ENCODE measurements at regions not wholly inside any gene's neighbourhood (a gene's known extent, or its start where the extent isn't known, plus 50 kb on each side); places are given as distances from the start of the nearest gene placed in this dataset.

DNA sequence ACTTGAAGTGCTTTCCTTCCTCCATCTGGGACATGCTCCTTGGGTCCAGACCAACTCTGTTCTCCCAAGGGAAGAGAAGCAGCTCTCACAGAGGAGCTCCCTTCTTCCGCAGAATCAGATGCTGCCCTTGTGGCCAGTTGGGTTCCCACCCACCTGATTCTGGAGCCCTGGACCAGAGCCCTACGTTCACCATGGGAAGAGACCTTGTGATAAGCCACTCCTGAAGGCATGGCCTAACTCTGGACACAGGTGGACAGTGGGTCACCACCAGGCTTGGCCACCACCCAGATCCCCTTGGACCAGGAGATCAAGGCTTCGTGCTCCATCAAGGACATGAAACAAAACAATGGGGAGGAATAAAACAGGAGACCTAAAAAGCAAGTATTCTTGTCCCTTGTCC lies 172.2 kb downstream of the RPLP1 start:
- H3K27ac ChIP-seq: no peak overlapping the region
- no peaks in the 10 kb centered on the region for H3K9me3 ChIP-seq
- no peak overlapping the region for H3K4me3 ChIP-seq
- intact Hi-C loops (cut with DNase I): no loop called here
- H3K36me3 ChIP-seq: no peaks in the 10 kb centered on the region
- H3K4me1 ChIP-seq: peaks cover 0 to 15% of the 10 kb centered on the region in 2 donors
- no peaks in the 10 kb centered on the region for H3K27me3 ChIP-seq
- no peak for DNase-seq (ENCODE audit: low spot score in 2 of 2)
- TF ChIP-seq, protein P1, sequence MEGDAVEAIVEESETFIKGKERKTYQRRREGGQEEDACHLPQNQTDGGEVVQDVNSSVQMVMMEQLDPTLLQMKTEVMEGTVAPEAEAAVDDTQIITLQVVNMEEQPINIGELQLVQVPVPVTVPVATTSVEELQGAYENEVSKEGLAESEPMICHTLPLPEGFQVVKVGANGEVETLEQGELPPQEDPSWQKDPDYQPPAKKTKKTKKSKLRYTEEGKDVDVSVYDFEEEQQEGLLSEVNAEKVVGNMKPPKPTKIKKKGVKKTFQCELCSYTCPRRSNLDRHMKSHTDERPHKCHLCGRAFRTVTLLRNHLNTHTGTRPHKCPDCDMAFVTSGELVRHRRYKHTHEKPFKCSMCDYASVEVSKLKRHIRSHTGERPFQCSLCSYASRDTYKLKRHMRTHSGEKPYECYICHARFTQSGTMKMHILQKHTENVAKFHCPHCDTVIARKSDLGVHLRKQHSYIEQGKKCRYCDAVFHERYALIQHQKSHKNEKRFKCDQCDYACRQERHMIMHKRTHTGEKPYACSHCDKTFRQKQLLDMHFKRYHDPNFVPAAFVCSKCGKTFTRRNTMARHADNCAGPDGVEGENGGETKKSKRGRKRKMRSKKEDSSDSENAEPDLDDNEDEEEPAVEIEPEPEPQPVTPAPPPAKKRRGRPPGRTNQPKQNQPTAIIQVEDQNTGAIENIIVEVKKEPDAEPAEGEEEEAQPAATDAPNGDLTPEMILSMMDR (IDR thresholded peaks at IDR 0.05): no peak

GRCh38 chr15:69625328-69625727 lies 172.7 kb downstream of the RPLP1 start:
- TF ChIP-seq, protein P1 (IDR thresholded peaks at IDR 0.05): no peak
- Histone ChIP-seq H3K4me1 (peaks cover 0 to 15% of the 10 kb centered on the region in 2 donors), H3K27me3 (no peaks in the 10 kb centered on the region), H3K9me3 (no peaks in the 10 kb centered on the region), H3K27ac (no peak overlapping the region), H3K4me3 (no peak overlapping the region), H3K36me3 (no peaks in the 10 kb centered on the region)
- intact Hi-C loops (cut with DNase I): no loop called here
- DNase-seq (ENCODE audit: low spot score in 2 of 2): no peak

- H3K27me3 ChIP-seq: no peaks in the 10 kb centered on the region
- no peak for DNase-seq (ENCODE audit: low spot score in 2 of 2)
- H3K4me1 ChIP-seq: peaks cover 0 to 15% of the 10 kb centered on the region in 2 donors
- no peak overlapping the region for H3K27ac ChIP-seq
- TF ChIP-seq, protein P1 (IDR thresholded peaks at IDR 0.05): no peak
- no peaks in the 10 kb centered on the region for H3K36me3 ChIP-seq
- no peaks in the 10 kb centered on the region for H3K9me3 ChIP-seq
- intact Hi-C loops (cut with DNase I): no loop called here
- no peak overlapping the region for H3K4me3 ChIP-seq
These were observed 173.8 kb downstream of the RPLP1 start for GRCh38 chr15:69626095-69627066.

DNA sequence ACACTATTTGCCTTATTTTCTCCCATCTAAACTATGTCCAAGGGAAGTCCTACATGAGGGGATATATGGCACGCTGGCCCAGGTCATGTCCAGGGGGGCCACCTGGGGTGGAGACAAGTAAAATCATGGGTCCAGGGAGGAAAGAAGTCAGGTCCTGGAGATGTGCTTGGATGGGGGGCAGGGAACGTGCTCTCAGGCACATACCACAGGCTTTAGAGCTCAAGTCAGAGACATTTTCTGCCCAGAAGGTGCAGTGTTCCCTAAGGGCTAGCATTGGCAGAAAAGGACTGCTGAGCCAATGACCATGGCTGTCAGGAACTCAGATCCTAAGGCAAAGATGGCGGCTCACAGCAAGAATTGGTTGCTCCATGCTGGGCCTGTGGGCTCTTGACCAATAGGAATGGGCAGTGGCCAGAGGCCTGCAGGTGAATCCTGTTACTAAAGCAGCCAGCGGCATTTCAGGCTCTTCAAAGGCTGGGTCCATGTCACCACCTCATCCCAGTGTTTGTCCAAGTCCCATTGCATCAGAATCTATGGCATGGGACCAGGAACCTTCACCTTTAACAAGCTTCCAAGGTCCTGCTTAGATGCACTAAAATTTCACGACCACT lies 175.0 kb downstream of the RPLP1 start:
- H3K4me1 ChIP-seq: peaks cover 0 to 15% of the 10 kb centered on the region in 2 donors
- H3K9me3 ChIP-seq: no peaks in the 10 kb centered on the region
- intact Hi-C loops (cut with DNase I): no loop called here
- TF ChIP-seq, protein P1 (IDR thresholded peaks at IDR 0.05): no peak
- no peak for DNase-seq (ENCODE audit: low spot score in 2 of 2)
- H3K27ac ChIP-seq: no peak overlapping the region
- H3K36me3 ChIP-seq: no peaks in the 10 kb centered on the region
- no peaks in the 10 kb centered on the region for H3K27me3 ChIP-seq
- no peak overlapping the region for H3K4me3 ChIP-seq

DNA sequence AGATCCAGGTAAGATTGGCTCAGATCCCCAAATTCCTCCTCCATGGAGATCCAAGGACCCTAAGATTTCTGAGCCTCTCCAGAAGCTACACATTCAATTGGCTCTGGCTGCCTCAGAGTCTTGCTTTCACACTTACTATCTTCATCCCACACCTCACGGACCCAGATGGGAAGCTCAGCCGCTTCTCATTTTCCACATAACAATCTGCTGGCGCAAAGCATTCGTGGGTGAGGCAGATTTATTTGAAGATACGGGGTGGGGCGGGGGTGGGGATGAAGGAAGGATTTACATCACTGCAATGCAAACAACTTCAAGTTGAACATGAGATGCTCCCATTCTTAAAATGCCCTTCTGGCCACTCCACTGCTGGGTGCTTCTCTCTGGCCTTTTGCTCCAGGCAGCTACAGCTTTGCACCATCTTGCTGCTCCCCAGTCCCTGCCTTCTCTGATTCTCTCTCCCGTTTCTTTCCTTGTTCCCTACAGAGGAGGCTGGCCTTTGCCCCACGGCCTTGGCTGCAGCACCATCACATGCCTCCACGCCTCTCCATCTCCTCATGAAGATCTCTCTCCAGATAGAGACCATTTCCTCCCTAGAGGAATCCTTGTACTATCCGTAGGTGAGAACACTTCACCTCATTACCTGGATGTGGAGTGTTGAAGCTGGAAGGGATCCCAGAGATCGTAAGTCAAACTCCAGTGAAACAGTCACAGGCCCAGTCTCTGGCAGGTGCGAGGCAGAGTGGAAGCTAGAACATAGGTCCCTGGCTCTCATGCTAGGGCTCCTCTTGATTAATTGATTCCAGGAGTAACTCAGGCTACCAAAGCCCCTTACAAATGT lies 175.9 kb downstream of the RPLP1 start:
- Histone ChIP-seq H3K36me3 (no peaks in the 10 kb centered on the region), H3K4me1 (peaks cover 0 to 15% of the 10 kb centered on the region in 2 donors), H3K4me3 (no peak overlapping the region), H3K27me3 (no peaks in the 10 kb centered on the region), H3K9me3 (no peaks in the 10 kb centered on the region), H3K27ac (no peak overlapping the region)
- no peak for DNase-seq (ENCODE audit: low spot score in 2 of 2)
- intact Hi-C loops (cut with DNase I): no loop called here
- TF ChIP-seq, protein P1 (IDR thresholded peaks at IDR 0.05): no peak
